Neural crest cell (in vitro differentiated cells): ENCODE measurements at regions not wholly inside any gene's neighbourhood (a gene's known extent, or its start where the extent isn't known, plus 50 kb on each side); places are given as distances from the start of the nearest gene placed in this dataset.

Experiments
- DNase-seq: peaks from one replicate; pipeline ENCODE4 v3.0.0; 2021; ENCODE audit warnings: low read depth, mixed read lengths, low spot score
- H3K27ac Mint-ChIP-seq: one replicate; pipeline ENCODE4 v1.8.0; 2021; ENCODE audit warnings: mild to moderate bottlenecking, mixed read lengths; ENCODE audit not compliant: unreplicated experiment
- H3K27me3 Mint-ChIP-seq: 2 replicates; pipeline ENCODE4 v1.8.0; 2021; ENCODE audit warnings: low read depth, mild to moderate bottlenecking, mixed read lengths
- H3K36me3 Mint-ChIP-seq: 2 replicates; pipeline ENCODE4 v1.8.0; 2021; ENCODE audit warnings: low read depth, mild to moderate bottlenecking, mixed read lengths
- H3K4me1 Mint-ChIP-seq: 2 replicates; pipeline ENCODE4 v1.8.0; 2021; ENCODE audit warnings: mixed read lengths
- H3K4me3 Mint-ChIP-seq: one replicate; pipeline ENCODE4 v1.8.0; 2021; ENCODE audit warnings: mild to moderate bottlenecking, mixed read lengths
- H3K9me3 Mint-ChIP-seq: 2 replicates; pipeline ENCODE4 v1.8.0; 2021; ENCODE audit warnings: mixed read lengths
- CTCF ChIP-seq: fragments of 200-600 bp; sonication (generic); conservative IDR thresholded peaks from 2 replicates; pipeline ENCODE4 v1.5.0; 2021; ENCODE audit warnings: antibody characterized with exemption, mild to moderate bottlenecking

GRCh38 chr6:125568609-125569008 is 180.8 kb upstream of the HEY2 start:
- no peaks in the 10 kb centered on the region for H3K36me3 Mint-ChIP-seq
- H3K27ac Mint-ChIP-seq, result no peak overlapping the region
- H3K4me1 Mint-ChIP-seq, result peaks cover 21% of the 10 kb centered on the region
- H3K9me3 Mint-ChIP-seq, result peaks cover 3% of the 10 kb centered on the region
- DNase-seq, result no peak
- H3K27me3 Mint-ChIP-seq, result no peaks in the 10 kb centered on the region
- TF ChIP-seq CTCF, result no peak
- H3K4me3 Mint-ChIP-seq, result no peak overlapping the region

- Mint-ChIP-seq H3K4me1 (peaks cover 2% of the 10 kb centered on the region), H3K4me3 (no peak overlapping the region), H3K9me3 (no peaks in the 10 kb centered on the region), H3K36me3 (no peaks in the 10 kb centered on the region), H3K27me3 (no peaks in the 10 kb centered on the region), H3K27ac (no peak overlapping the region)
- DNase-seq, result no peak
- TF ChIP-seq CTCF, result no peak
These were observed 178.9 kb upstream of the HEY2 start for GRCh38 chr6:125570526-125570925.

GRCh38 chr6:125571207-125571755 is 178.2 kb upstream of the HEY2 start:
- H3K36me3 Mint-ChIP-seq, result peaks cover under 1% of the 10 kb centered on the region
- no peak for TF ChIP-seq CTCF
- DNase-seq, result no peak
- H3K4me3 Mint-ChIP-seq, result no peak overlapping the region
- H3K9me3 Mint-ChIP-seq, result no peaks in the 10 kb centered on the region
- H3K27ac Mint-ChIP-seq, result no peak overlapping the region
- no peaks in the 10 kb centered on the region for H3K4me1 Mint-ChIP-seq
- no peaks in the 10 kb centered on the region for H3K27me3 Mint-ChIP-seq

GRCh38 chr6:125574604-125575003 is 174.8 kb upstream of the HEY2 start:
- Mint-ChIP-seq H3K4me1 (peaks cover 14% of the 10 kb centered on the region), H3K9me3 (no peaks in the 10 kb centered on the region), H3K27me3 (peaks cover 2% of the 10 kb centered on the region), H3K36me3 (peaks cover 2% of the 10 kb centered on the region), H3K4me3 (no peak overlapping the region), H3K27ac (no peak overlapping the region)
- no peak for TF ChIP-seq CTCF
- no peak for DNase-seq

GRCh38 chr6:125577124-125577662 is 172.2 kb upstream of the HEY2 start:
- no peaks in the 10 kb centered on the region for H3K9me3 Mint-ChIP-seq
- H3K27me3 Mint-ChIP-seq, result peaks cover 8% of the 10 kb centered on the region
- peaks cover 14% of the 10 kb centered on the region for H3K4me1 Mint-ChIP-seq
- H3K4me3 Mint-ChIP-seq, result no peak overlapping the region
- no peak overlapping the region for H3K27ac Mint-ChIP-seq
- DNase-seq, result no peak
- H3K36me3 Mint-ChIP-seq, result peaks cover 2% of the 10 kb centered on the region
- no peak for TF ChIP-seq CTCF
